ENCODE measurements at regions not wholly inside any gene's neighbourhood (a gene's known extent, or its start where the extent isn't known, plus 50 kb on each side); places are given as distances from the start of the nearest gene placed in this dataset.

DNA sequence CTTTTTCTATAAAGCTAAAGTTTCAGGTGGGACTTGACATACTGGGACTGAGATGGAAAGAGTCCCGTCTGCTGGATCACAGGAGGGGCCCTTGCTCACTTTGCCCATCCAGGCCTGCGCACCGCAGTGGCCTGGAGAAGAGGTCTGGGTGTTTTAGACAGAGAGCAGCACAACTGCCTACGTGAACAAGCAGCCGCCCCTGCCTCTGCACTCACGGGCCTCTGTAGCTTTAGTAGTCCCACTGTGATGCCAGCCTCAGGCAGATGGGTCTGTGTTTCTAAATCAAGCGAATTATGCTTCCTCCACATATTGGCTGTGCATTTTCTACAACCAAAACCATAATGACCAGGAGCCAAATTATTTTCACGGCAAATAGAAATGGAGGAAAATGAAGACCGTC lies 184.8 kb upstream of the FOXQ1 start:
- H3K27ac ChIP-seq = no peak overlapping the region
- no peak overlapping the region for H3K4me3 ChIP-seq
- no peak for TF ChIP-seq Cebpa-rat (IDR thresholded peaks at IDR 0.05)
- no peaks in the 10 kb centered on the region for H3K36me3 ChIP-seq
- H3K27me3 ChIP-seq = no peaks in the 10 kb centered on the region
- no peaks in the 10 kb centered on the region for H4K20me1 ChIP-seq
- no peaks in the 10 kb centered on the region for H3K9me3 ChIP-seq
- no peak overlapping the region for H3K4me2 ChIP-seq
- peaks cover 20% of the 10 kb centered on the region for H3K4me1 ChIP-seq
- no peak overlapping the region for H3K9ac ChIP-seq

DNA sequence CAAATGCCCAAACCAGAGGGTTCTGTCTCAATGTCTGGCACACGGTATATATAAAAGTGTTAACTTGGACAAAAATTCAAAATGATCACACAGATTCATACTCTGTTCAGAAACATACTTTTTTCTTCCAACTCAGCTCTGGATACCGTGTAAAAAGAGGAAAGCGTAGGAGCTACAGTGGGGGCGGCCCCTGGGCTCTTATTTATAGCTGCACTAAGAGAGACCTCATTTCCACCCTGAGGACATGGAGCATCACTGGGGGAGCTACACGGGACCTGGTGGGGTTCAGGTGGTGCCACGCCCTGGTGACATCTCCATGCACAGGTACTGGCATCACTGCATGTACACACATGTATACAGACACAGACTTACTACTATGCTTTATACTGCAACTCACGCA lies 185.9 kb upstream of the FOXQ1 start:
- Histone ChIP-seq H3K27me3 (no peaks in the 10 kb centered on the region), H3K9me3 (no peaks in the 10 kb centered on the region), H4K20me1 (no peaks in the 10 kb centered on the region), H3K4me1 (peaks cover 12% of the 10 kb centered on the region), H3K4me2 (no peak overlapping the region), H3K27ac (no peak overlapping the region), H3K9ac (no peak overlapping the region), H3K4me3 (no peak overlapping the region), H3K36me3 (no peaks in the 10 kb centered on the region)
- TF ChIP-seq Cebpa-rat (IDR thresholded peaks at IDR 0.05) = no peak

DNA sequence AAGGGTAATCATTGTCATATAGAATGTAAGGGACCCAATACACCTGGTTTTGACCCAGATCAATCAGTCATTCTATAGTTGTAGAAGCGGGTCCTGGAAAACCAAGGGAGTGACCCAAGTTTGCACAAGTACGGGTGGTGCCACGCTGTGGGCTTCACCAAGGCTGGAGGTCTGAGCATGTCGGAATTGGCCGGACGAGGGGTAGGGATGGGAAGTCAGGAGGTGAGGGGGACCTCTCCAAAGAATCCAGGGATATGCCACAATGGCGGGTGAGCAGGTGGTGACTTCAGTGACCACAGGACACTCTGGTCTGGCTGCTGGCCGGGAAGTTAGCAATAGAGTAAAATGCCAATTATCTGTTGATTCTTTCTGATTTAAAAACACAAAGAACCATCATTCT lies 186.6 kb upstream of the FOXQ1 start:
- Histone ChIP-seq H4K20me1 (no peaks in the 10 kb centered on the region), H3K9me3 (no peaks in the 10 kb centered on the region), H3K9ac (no peak overlapping the region), H3K4me1 (peaks cover 4% of the 10 kb centered on the region), H3K27ac (no peak overlapping the region), H3K36me3 (no peaks in the 10 kb centered on the region), H3K4me2 (no peak overlapping the region), H3K27me3 (no peaks in the 10 kb centered on the region), H3K4me3 (no peak overlapping the region)
- no peak for TF ChIP-seq Cebpa-rat (IDR thresholded peaks at IDR 0.05)

DNA sequence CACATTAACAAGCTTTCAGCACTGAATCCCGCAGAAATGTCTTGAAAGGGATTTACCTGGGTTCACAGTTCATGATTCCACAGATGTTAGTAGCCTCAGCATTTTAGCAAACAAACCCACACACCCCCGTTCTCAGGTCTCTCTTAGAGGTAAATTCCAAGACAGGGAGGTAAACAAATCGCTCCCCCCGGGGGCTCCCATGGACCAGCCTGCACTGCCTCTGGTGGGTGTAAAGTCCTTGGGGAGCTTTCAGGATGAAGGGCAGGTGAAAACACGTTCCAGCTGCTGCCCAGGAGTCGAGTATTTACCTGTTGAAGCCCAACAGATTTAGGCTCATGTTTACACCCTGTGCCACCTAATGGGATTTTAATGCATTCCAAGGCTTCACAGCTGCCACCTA lies 187.0 kb upstream of the FOXQ1 start:
- Histone ChIP-seq H3K4me2 (no peak overlapping the region), H3K27ac (no peak overlapping the region), H3K4me1 (peaks cover 4% of the 10 kb centered on the region; the same call in 1 of the 2 replicates), H3K4me3 (no peak overlapping the region), H3K9ac (no peak overlapping the region), H3K27me3 (no peaks in the 10 kb centered on the region), H3K36me3 (no peaks in the 10 kb centered on the region), H3K9me3 (no peaks in the 10 kb centered on the region), H4K20me1 (no peaks in the 10 kb centered on the region)
- no peak for TF ChIP-seq Cebpa-rat (IDR thresholded peaks at IDR 0.05)

DNA sequence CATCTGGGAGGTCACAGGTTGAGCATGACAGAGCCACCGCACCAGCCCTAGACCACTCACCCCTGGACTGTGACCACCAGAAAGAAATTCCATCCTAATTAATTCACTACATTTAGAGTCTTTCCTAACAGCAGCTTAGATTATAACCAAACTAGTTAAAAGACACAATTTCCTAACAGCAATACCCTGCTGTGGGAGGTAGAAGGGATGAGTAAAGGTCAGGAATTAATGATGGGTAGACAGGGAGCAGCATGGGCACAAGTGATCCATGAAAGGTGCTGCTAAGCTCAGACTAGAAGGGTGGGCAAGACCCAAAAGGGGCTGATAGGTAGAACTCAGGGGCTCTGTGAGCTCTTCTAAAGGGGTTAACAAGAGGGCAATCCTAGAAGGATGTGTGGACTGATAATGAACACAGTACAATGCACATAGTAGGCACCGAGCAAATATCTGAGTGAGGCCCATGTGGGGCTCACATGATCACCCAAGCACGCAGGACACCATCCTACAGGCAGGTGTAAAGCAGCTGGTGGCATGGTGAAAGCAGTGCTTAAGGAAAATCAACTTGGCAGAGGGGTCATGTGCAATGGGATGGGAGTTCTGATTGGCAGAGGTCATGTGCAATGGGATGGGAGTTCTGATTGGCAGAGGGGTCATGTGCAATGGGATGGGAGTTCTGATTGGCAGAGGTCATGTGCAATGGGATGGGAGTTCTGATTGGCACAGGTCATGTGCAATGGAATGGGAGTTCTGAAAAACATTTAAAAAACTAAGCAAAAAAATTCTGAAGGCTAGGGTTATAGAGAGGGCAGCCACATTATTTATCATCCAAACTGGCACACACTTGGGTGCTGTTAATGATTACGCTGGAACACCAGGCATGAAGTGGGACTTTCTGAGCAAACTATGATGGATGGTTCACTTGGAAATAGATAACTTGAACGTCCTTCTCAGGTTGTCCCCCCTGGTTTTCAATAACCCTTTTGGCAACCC lies 188.2 kb upstream of the FOXQ1 start:
- Histone ChIP-seq H3K4me1 (peaks cover 4% of the 10 kb centered on the region; the same call in 1 of the 2 replicates), H3K36me3 (no peaks in the 10 kb centered on the region), H3K4me3 (no peak overlapping the region), H4K20me1 (no peaks in the 10 kb centered on the region), H3K9ac (no peak overlapping the region), H3K9me3 (no peaks in the 10 kb centered on the region), H3K27me3 (no peaks in the 10 kb centered on the region), H3K27ac (no peak overlapping the region), H3K4me2 (no peak overlapping the region)
- no peak for TF ChIP-seq Cebpa-rat (IDR thresholded peaks at IDR 0.05)

DNA sequence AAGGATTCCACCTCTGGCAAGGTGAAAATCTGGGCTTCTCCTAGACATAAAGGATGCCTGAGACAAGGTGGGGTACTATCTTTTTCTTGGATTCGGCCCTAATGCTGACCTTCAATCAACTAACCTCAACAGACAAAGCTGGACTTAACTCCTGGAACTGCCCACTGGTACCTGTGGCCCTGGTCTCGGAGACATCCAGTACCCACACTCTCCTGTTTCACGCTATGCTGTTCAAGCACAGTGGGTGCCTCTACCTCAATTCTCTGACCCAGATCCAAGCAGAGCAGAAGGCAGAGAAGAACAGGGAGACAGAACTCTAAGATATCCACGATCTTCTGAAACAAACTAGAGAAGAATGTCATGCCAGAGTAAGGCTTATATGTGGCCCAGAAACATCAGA lies 189.8 kb upstream of the FOXQ1 start:
- TF ChIP-seq Cebpa-rat (IDR thresholded peaks at IDR 0.05) = no peak
- H3K9me3 ChIP-seq = no peaks in the 10 kb centered on the region
- H4K20me1 ChIP-seq = no peaks in the 10 kb centered on the region
- H3K4me3 ChIP-seq = no peak overlapping the region
- H3K27me3 ChIP-seq = no peaks in the 10 kb centered on the region
- peaks cover 4% of the 10 kb centered on the region; the same call in 1 of the 2 replicates for H3K4me1 ChIP-seq
- no peaks in the 10 kb centered on the region for H3K36me3 ChIP-seq
- no peak overlapping the region for H3K27ac ChIP-seq
- no peak overlapping the region for H3K4me2 ChIP-seq
- H3K9ac ChIP-seq = no peak overlapping the region

DNA sequence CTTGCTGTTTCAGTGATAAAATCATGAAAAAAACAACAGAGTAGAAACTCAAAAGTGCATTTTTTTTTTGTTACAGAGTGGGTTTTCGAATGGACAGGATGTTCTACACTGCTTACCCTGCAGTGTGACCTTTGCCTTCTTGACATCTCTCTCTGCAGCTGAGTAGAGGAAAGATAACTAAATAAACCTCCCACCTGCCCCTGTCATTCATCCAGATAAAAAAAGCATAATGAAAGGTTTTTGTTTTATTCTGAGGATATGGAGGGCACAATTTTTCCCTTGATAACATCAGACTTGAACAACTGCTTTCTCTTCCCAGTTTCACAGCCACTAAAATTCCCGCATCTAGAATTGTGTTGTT lies 193.6 kb upstream of the FOXQ1 start:
- Histone ChIP-seq H3K4me1 (no peaks in the 10 kb centered on the region), H3K36me3 (no peaks in the 10 kb centered on the region), H3K9me3 (no peaks in the 10 kb centered on the region), H4K20me1 (no peaks in the 10 kb centered on the region), H3K9ac (no peak overlapping the region), H3K4me3 (no peak overlapping the region), H3K27me3 (no peaks in the 10 kb centered on the region), H3K27ac (no peak overlapping the region), H3K4me2 (no peak overlapping the region)
- no peak for TF ChIP-seq Cebpa-rat (IDR thresholded peaks at IDR 0.05)

DNA sequence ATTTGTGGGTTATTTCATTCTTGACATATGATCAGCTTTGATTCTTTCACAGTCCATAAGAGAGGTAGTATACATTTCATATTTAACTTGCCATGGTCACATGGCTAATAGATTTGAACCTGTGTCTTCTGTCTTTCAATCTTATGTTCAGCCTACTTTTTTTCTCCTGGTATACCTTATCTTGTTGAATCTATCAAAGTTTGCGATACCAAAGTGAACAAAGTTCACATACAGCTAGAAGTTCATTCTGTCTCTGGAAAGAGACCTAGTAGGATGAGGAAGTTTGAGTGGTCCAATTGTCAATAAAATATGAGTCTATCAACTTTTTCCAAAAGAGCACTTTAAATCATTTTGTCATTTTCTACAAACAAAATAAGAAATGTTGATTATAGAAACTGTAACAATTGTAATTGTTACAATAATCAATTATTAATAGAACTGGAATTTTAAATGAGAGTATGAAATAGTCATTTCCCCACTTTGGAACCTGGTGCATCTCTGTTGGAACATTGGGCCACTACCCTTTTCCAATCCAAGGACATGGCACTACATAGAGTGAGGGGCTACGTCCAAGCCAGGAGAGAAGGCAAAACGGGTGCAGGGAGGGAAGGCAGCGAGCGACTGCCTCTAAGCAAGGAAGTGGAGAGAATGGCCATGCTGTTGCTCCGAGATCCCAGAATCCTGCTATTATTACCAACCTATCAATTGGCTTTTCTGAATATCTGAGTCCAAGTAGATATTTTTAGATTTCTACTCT lies 194.2 kb upstream of the FOXQ1 start:
- H3K4me3 ChIP-seq = no peak overlapping the region
- H3K9me3 ChIP-seq = no peaks in the 10 kb centered on the region
- no peaks in the 10 kb centered on the region for H3K4me1 ChIP-seq
- H3K27ac ChIP-seq = no peak overlapping the region
- no peak for TF ChIP-seq Cebpa-rat (IDR thresholded peaks at IDR 0.05)
- H3K36me3 ChIP-seq = no peaks in the 10 kb centered on the region
- H4K20me1 ChIP-seq = no peaks in the 10 kb centered on the region
- no peak overlapping the region for H3K4me2 ChIP-seq
- no peaks in the 10 kb centered on the region for H3K27me3 ChIP-seq
- H3K9ac ChIP-seq = no peak overlapping the region

DNA sequence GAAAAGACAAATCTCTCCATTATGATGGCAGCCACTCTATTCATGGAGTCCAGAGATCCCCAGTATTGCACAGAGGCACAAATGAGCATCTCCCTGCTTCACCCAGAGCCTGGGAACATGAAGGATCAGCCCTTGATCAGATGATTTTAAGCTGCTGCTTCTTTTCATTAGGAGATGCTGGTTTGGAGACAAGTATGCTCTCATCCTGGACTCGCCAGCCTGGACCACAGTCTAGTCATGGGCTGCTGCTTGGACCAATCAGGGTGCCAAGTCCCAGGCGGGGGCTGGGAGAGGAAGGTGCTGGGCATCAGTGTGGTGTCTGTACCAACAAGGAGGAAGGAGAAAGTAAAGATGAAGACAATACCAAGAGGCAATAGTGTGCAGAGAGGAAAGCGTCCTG lies 195.7 kb upstream of the FOXQ1 start:
- Histone ChIP-seq H3K36me3 (no peaks in the 10 kb centered on the region), H3K4me3 (no peak overlapping the region), H4K20me1 (no peaks in the 10 kb centered on the region), H3K4me2 (no peak overlapping the region), H3K9ac (no peak overlapping the region), H3K9me3 (no peaks in the 10 kb centered on the region), H3K27ac (no peak overlapping the region), H3K4me1 (no peaks in the 10 kb centered on the region), H3K27me3 (no peaks in the 10 kb centered on the region)
- TF ChIP-seq Cebpa-rat (IDR thresholded peaks at IDR 0.05) = no peak

DNA sequence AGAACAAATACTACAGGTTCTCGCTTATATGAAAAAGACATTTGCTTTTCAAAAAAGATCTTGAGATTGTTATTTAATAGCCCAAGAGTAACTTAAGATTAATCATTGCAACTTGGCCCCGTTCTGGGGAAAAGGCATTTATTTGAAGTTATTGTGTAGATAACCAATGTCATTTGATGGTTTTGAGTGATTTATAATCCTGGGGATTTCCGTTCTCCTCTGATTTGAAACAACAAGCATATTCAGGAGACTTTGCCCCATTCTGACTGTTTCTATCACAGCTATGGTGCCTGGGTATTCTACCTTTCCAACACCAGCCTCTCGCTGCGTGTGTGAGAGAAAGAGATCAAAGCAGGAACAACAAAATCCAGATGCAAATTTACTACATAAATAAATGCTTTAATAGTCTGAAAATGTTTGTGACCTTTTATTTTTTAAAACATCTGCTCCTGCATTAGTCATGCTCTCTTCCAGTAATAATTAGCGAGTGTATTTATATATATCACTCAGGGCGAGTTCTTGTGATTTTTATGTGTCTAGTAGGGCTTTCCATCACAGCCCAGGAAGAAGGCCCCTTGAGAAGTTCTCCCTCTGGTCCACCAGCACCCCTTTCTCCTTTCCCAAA lies 197.9 kb upstream of the FOXQ1 start:
- H3K9ac ChIP-seq = no peak overlapping the region
- no peaks in the 10 kb centered on the region for H4K20me1 ChIP-seq
- no peaks in the 10 kb centered on the region for H3K4me1 ChIP-seq
- H3K9me3 ChIP-seq = no peaks in the 10 kb centered on the region
- H3K36me3 ChIP-seq = no peaks in the 10 kb centered on the region
- no peak overlapping the region for H3K27ac ChIP-seq
- no peak overlapping the region for H3K4me3 ChIP-seq
- no peaks in the 10 kb centered on the region for H3K27me3 ChIP-seq
- TF ChIP-seq Cebpa-rat (IDR thresholded peaks at IDR 0.05) = no peak
- no peak overlapping the region for H3K4me2 ChIP-seq

All from BLaER1 (cell line).